ENCODE measurements at regions not wholly inside any gene's neighbourhood (a gene's known extent, or its start where the extent isn't known, plus 50 kb on each side); places are given as distances from the start of the nearest gene placed in this dataset.

DNA sequence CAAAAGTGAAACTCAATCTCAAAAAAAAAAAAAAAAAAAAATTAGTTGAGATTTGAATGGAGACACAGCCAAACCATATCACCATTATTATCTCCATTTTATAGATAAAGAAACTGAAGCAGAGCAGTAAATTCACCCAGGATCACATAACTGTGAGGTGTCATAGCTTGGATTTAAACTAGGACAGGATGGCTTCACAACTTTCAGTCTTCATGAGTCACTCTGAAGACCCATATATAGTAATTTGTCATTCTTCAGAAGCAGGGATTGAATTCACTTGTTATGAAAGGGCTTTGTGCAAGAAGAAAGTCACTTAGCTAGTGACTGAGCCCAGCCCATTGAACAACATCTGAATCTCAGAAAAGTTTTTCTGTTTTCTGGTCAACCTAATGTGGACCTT lies 60.5 kb upstream of the LRIG1 start:
- CTCF ChIA-PET = no interaction called here
- Mint-ChIP-seq H3K36me3 (peaks cover 0 to 7% (median 0%) of the 10 kb centered on the region in 5 donors), H3K27me3 (peaks cover 0 to 5% (median 0%) of the 10 kb centered on the region in 5 donors), H3K9me3 (peaks cover 0 to 17% (median 6%) of the 10 kb centered on the region in 11 donors), H3K4me1 (no peaks in the 10 kb centered on the region), H3K27ac (no peak overlapping the region), H3K4me3 (no peak overlapping the region)
- intact Hi-C loops (cut with micrococcal nuclease) = no loop called here
- Histone ChIP-seq H3K27ac (ENCODE audit: low read depth, low read length) (no peak overlapping the region), H3K4me1 (ENCODE audit: control insufficient read depth in 2 of 2, insufficient read depth in 2 of 2, low read length in 2 of 2) (no peaks in the 10 kb centered on the region), H3K36me3 (ENCODE audit: control insufficient read depth in 2 of 3, insufficient read depth in 3 of 3, low read length in 3 of 3) (no peaks in the 10 kb centered on the region), H3K27me3 (ENCODE audit: control insufficient read depth in 2 of 2, insufficient read depth in 2 of 2, low read length in 2 of 2) (no peaks in the 10 kb centered on the region), H3K9me3 (ENCODE audit: control insufficient read depth in 2 of 3, low read length in 3 of 3) (no peaks in the 10 kb centered on the region), H3K4me3 (ENCODE audit: low read length) (no peak overlapping the region)
- ATAC-seq (no peak), DNase-seq (no peak)
- POLR2A ChIA-PET = no interaction called here

DNA sequence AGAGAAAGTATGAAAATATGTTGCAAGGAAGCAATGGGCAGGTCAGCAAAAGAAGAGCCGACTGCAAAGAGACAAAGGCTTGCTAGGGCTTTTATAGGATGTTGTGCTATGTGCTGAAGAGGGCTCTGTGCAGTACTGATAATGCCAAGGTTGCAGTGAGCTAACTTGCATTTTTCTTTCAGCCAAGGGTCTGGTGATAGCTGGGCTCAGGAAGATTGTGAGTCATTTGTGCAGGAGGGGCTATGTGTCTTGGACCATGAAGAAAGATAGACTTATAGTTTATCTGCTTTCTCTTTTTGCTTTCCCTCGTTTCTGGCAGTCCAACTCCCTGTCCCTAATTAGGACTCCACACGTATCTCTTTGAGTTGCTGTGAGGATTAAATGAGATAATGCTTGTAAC lies 64.5 kb upstream of the LRIG1 start:
- Histone ChIP-seq H3K4me1 (ENCODE audit: control insufficient read depth in 2 of 2, insufficient read depth in 2 of 2, low read length in 2 of 2) (no peaks in the 10 kb centered on the region), H3K27me3 (ENCODE audit: control insufficient read depth in 2 of 2, insufficient read depth in 2 of 2, low read length in 2 of 2) (no peaks in the 10 kb centered on the region), H3K4me3 (ENCODE audit: low read length) (no peak overlapping the region), H3K27ac (ENCODE audit: low read depth, low read length) (no peak overlapping the region), H3K9me3 (ENCODE audit: control insufficient read depth in 2 of 3, low read length in 3 of 3) (no peaks in the 10 kb centered on the region), H3K36me3 (ENCODE audit: control insufficient read depth in 2 of 3, insufficient read depth in 3 of 3, low read length in 3 of 3) (no peaks in the 10 kb centered on the region)
- peaks cover 0 to 7% (median 0%) of the 10 kb centered on the region in 5 donors for H3K27me3 Mint-ChIP-seq
- no peak overlapping the region for H3K27ac Mint-ChIP-seq
- POLR2A ChIA-PET = no interaction called here
- H3K4me1 Mint-ChIP-seq = peaks cover 0 to 2% (median 0%) of the 10 kb centered on the region in 7 donors
- no peak overlapping the region for H3K4me3 Mint-ChIP-seq
- ATAC-seq (no peak), DNase-seq (no peak)
- H3K9me3 Mint-ChIP-seq = peaks cover 0 to 10% (median 1%) of the 10 kb centered on the region in 11 donors
- CTCF ChIA-PET = no interaction called here
- peaks cover 0 to 5% (median 0%) of the 10 kb centered on the region in 5 donors for H3K36me3 Mint-ChIP-seq
- intact Hi-C loops (cut with micrococcal nuclease) = no loop called here

DNA sequence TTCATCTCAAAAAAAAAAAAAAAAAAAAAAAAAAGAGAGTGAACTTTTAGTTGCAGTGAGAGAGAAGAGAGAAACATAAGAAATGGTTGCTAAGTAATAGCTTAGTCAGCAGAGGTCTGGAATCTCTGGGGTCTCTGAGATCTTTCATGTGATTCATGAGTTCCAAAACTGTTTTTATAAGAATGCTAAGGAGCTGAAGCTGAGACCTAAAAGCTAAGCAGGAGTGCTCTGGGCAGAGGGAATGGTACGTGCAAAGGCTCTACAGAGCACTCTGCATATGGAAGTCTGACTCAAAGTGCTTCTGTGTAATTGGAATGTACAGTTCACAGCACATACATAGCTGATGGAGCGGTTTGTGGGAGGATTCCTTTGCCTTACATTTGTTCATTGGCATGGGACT lies 66.3 kb upstream of the LRIG1 start:
- ChIA-PET POLR2A (interaction anchor here (0.6 kb wide), 1 partner anchor 115 kb away, joined by 3 read pairs; no protein-coding TSS in a partner anchor), CTCF (no interaction called here)
- intact Hi-C loops (cut with micrococcal nuclease) = no loop called here

DNA sequence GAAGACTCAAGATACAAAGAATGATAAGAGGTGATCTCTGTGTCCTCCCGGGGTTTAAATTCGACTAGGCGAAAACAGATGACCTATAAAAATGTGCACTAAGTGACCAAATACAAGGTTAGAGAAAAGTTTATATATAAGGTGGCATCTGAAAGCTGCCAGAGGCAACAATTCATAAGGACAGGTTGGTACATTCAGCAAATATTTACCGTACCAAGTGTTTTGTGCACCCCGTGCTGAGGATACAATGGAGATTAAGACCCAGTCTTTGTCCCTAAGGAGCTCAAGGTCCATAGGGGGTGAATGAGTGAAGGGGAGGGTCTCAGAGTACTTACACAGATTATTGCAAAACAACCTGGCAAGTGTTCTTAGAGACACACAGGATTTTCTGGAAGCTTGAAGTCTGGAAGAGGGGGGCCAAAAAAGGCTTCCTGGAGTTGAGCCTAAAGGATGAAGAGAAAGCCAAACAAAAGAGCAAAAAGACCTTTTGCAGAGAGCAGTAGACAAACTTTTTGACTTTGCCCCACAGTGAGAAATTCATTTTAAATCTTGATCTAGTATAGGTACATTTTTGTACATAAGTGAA lies 71.4 kb upstream of the LRIG1 start:
- no peak overlapping the region for H3K4me3 ChIP-seq (ENCODE audit: low read length)
- Mint-ChIP-seq H3K36me3 (no peaks in the 10 kb centered on the region), H3K27me3 (peaks cover 0 to 10% (median 0%) of the 10 kb centered on the region in 5 donors), H3K4me1 (peaks cover 0 to 7% (median 0%) of the 10 kb centered on the region in 7 donors), H3K4me3 (no peak overlapping the region), H3K9me3 (peaks cover 0 to 5% (median 0%) of the 10 kb centered on the region in 11 donors), H3K27ac (no peak overlapping the region)
- no peaks in the 10 kb centered on the region for H3K27me3 ChIP-seq (ENCODE audit: control insufficient read depth in 2 of 2, insufficient read depth in 2 of 2, low read length in 2 of 2)
- ChIA-PET CTCF (interaction anchor here (0.7 kb wide), 1 partner anchor 18 kb away, joined by 3 read pairs; no protein-coding TSS in a partner anchor), POLR2A (no interaction called here)
- no peak overlapping the region for H3K27ac ChIP-seq (ENCODE audit: low read depth, low read length)
- ATAC-seq (no peak), DNase-seq (no peak)
- intact Hi-C loops (cut with micrococcal nuclease) = no loop called here
- H3K36me3 ChIP-seq (ENCODE audit: control insufficient read depth in 2 of 3, insufficient read depth in 3 of 3, low read length in 3 of 3) = no peaks in the 10 kb centered on the region
- no peaks in the 10 kb centered on the region for H3K9me3 ChIP-seq (ENCODE audit: control insufficient read depth in 2 of 3, low read length in 3 of 3)
- no peaks in the 10 kb centered on the region for H3K4me1 ChIP-seq (ENCODE audit: control insufficient read depth in 2 of 2, insufficient read depth in 2 of 2, low read length in 2 of 2)

More for the DNA sequence above, 66.3 kb upstream of the LRIG1 start:
- no peak for ATAC-seq
- no peak overlapping the region for H3K4me3 Mint-ChIP-seq
- H3K9me3 ChIP-seq (ENCODE audit: control insufficient read depth in 2 of 3, low read length in 3 of 3) = no peaks in the 10 kb centered on the region
- H3K9me3 Mint-ChIP-seq = peaks cover 0 to 5% (median 0%) of the 10 kb centered on the region in 11 donors
- H3K4me1 Mint-ChIP-seq = peaks cover 0 to 2% (median 0%) of the 10 kb centered on the region in 7 donors
- H3K27ac ChIP-seq (ENCODE audit: low read depth, low read length) = no peak overlapping the region
- peaks cover 0 to 7% (median 0%) of the 10 kb centered on the region in 5 donors for H3K27me3 Mint-ChIP-seq
- no peak overlapping the region for H3K27ac Mint-ChIP-seq
- DNase-seq = no peak
- no peaks in the 10 kb centered on the region for H3K36me3 Mint-ChIP-seq
- H3K36me3 ChIP-seq (ENCODE audit: control insufficient read depth in 2 of 3, insufficient read depth in 3 of 3, low read length in 3 of 3) = no peaks in the 10 kb centered on the region
- no peaks in the 10 kb centered on the region for H3K27me3 ChIP-seq (ENCODE audit: control insufficient read depth in 2 of 2, insufficient read depth in 2 of 2, low read length in 2 of 2)
- H3K4me3 ChIP-seq (ENCODE audit: low read length) = no peak overlapping the region
- H3K4me1 ChIP-seq (ENCODE audit: control insufficient read depth in 2 of 2, insufficient read depth in 2 of 2, low read length in 2 of 2) = no peaks in the 10 kb centered on the region

DNA sequence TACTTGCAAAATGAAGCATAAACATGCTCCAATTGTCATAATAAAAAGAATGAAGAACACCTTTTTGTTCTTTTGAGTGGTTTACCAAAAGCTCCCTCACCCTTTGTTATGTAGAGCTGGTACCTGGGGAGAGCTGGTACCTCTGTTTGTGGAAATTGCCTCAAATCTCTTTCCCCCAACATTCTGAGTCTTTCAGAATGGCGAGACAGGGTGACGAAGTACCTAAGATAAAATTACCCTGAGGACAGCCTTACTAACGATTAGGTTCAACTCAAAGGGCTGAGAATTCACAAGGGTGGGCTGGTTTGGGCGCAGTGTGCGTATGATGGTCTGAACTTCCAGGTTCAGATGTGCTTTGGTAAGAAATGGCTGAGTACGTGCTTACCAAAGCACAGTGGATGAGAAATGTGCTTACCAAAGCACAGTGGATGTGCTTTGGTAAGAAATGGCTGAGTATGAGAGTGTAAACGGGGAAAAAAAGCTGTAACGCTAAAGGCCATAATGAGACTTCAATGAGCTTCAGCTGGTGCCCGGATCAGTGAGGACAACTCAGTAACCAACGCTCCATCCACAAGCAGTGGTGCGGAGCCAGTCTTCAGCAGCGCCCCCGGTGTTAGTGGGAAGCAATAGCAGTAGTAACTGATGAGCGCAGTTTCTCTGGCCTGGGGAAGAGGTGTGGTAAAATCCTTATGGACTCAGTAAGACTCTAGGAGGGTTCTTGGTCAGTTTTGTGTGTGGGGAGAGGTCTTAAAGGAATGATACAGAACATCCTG lies 72.3 kb upstream of the LRIG1 start:
- Mint-ChIP-seq H3K9me3 (peaks cover 0 to 5% (median 0%) of the 10 kb centered on the region in 11 donors), H3K4me3 (no peak overlapping the region), H3K27me3 (peaks cover 0 to 9% (median 0%) of the 10 kb centered on the region in 5 donors), H3K4me1 (peaks cover 0 to 6% (median 0%) of the 10 kb centered on the region in 7 donors), H3K27ac (no peak overlapping the region), H3K36me3 (no peaks in the 10 kb centered on the region)
- H3K9me3 ChIP-seq (ENCODE audit: control insufficient read depth in 2 of 3, low read length in 3 of 3) = no peaks in the 10 kb centered on the region
- ChIA-PET POLR2A (no interaction called here), CTCF (no interaction called here)
- H3K4me3 ChIP-seq (ENCODE audit: low read length) = no peak overlapping the region
- intact Hi-C loops (cut with micrococcal nuclease) = no loop called here
- DNase-seq (no peak), ATAC-seq (no peak)
- no peaks in the 10 kb centered on the region for H3K27me3 ChIP-seq (ENCODE audit: control insufficient read depth in 2 of 2, insufficient read depth in 2 of 2, low read length in 2 of 2)
- no peaks in the 10 kb centered on the region for H3K4me1 ChIP-seq (ENCODE audit: control insufficient read depth in 2 of 2, insufficient read depth in 2 of 2, low read length in 2 of 2)
- H3K36me3 ChIP-seq (ENCODE audit: control insufficient read depth in 2 of 3, insufficient read depth in 3 of 3, low read length in 3 of 3) = no peaks in the 10 kb centered on the region
- no peak overlapping the region for H3K27ac ChIP-seq (ENCODE audit: low read depth, low read length)

DNA sequence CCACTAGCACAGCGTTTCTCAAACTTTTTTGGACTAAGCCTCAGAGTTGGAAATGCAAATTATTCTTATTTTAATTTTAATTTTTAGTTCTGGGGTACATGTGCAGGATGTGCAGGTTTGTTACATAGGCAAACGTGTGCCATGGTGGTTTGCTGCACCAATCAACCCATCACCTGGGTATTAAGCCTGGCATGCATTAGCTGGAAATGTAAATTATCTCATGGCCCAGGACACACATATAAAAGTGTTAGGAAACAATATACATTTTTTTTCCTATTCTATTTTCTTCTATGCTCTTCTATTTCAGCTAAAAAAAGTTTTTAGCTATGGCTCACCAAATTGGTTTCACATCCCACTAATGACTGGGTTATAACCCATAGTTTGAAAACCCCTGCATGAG lies 73.3 kb upstream of the LRIG1 start:
- Mint-ChIP-seq H3K4me1 (peaks cover 0 to 5% (median 0%) of the 10 kb centered on the region in 7 donors), H3K27me3 (peaks cover 0 to 12% (median 2%) of the 10 kb centered on the region in 5 donors), H3K4me3 (no peak overlapping the region), H3K27ac (no peak overlapping the region), H3K36me3 (peaks cover 0 to 9% (median 8%) of the 10 kb centered on the region in 5 donors), H3K9me3 (peaks cover 2 to 10% (median 5%) of the 10 kb centered on the region in 11 donors)
- intact Hi-C loops (cut with micrococcal nuclease) = no loop called here
- ChIA-PET CTCF (no interaction called here), POLR2A (no interaction called here)
- H3K27me3 ChIP-seq (ENCODE audit: control insufficient read depth in 2 of 2, insufficient read depth in 2 of 2, low read length in 2 of 2) = no peaks in the 10 kb centered on the region
- ATAC-seq = no peak
- no peaks in the 10 kb centered on the region for H3K4me1 ChIP-seq (ENCODE audit: control insufficient read depth in 2 of 2, insufficient read depth in 2 of 2, low read length in 2 of 2)
- DNase-seq = no peak
- no peaks in the 10 kb centered on the region for H3K36me3 ChIP-seq (ENCODE audit: control insufficient read depth in 2 of 3, insufficient read depth in 3 of 3, low read length in 3 of 3)
- H3K27ac ChIP-seq (ENCODE audit: low read depth, low read length) = no peak overlapping the region
- H3K9me3 ChIP-seq (ENCODE audit: control insufficient read depth in 2 of 3, low read length in 3 of 3) = peaks cover 0 to 1% (median 0%) of the 10 kb centered on the region in 3 experiments
- no peak overlapping the region for H3K4me3 ChIP-seq (ENCODE audit: low read length)
